ENCODE measurements at regions not wholly inside any gene's neighbourhood (a gene's known extent, or its start where the extent isn't known, plus 50 kb on each side); places are given as distances from the start of the nearest gene placed in this dataset.
A peak's percentile ranks its signal among the peaks of the same experiment; 100 is the strongest.

- no peak for DNase-seq (ENCODE audit: low read depth)
These were observed 643.8 kb upstream of the KIRREL3 start for GRCh38 chr11:127644366-127644765.

GRCh38 chr11:127643268-127644058, 642.9 kb upstream of the KIRREL3 start:
- DNase-seq (ENCODE audit: low read depth), result no peak

- DNase-seq (ENCODE audit: low read depth), result peak; percentile 66
These were observed 640.2 kb upstream of the KIRREL3 start for GRCh38 chr11:127640561-127641451.

- peak; percentile 49 for DNase-seq (ENCODE audit: low read depth)
These were observed 639.3 kb upstream of the KIRREL3 start for GRCh38 chr11:127639916-127640315.

- no peak for DNase-seq (ENCODE audit: low read depth)
These were observed 632.6 kb upstream of the KIRREL3 start for GRCh38 chr11:127632976-127633680.

GRCh38 chr11:127632546-127632945, 632.0 kb upstream of the KIRREL3 start:
- no peak for DNase-seq (ENCODE audit: low read depth)

- no peak for DNase-seq (ENCODE audit: low read depth)
These were observed 631.4 kb upstream of the KIRREL3 start for GRCh38 chr11:127631974-127632373.

GRCh38 chr11:127629200-127629599, 628.6 kb upstream of the KIRREL3 start:
- DNase-seq (ENCODE audit: low read depth), result no peak

GRCh38 chr11:127628458-127628785, 627.9 kb upstream of the KIRREL3 start:
- DNase-seq (ENCODE audit: low read depth), result no peak

GRCh38 chr11:127627629-127628457, 627.3 kb upstream of the KIRREL3 start:
- DNase-seq (ENCODE audit: low read depth), result peak; percentile 70

- DNase-seq (ENCODE audit: low read depth), result no peak
These were observed 626.6 kb upstream of the KIRREL3 start for GRCh38 chr11:127627204-127627603.

- no peak for DNase-seq (ENCODE audit: low read depth)
These were observed 624.8 kb upstream of the KIRREL3 start for GRCh38 chr11:127625402-127625801.

GRCh38 chr11:127624306-127624856, 623.8 kb upstream of the KIRREL3 start:
- no peak for DNase-seq (ENCODE audit: low read depth)

- no peak for DNase-seq (ENCODE audit: low read depth)
These were observed 622.1 kb upstream of the KIRREL3 start for GRCh38 chr11:127622686-127623085.

- peak; percentile 32 for DNase-seq (ENCODE audit: low read depth)
These were observed 620.1 kb upstream of the KIRREL3 start for GRCh38 chr11:127620671-127621070.

GRCh38 chr11:127619946-127620345, 619.4 kb upstream of the KIRREL3 start:
- DNase-seq (ENCODE audit: low read depth), result no peak

- no peak for DNase-seq (ENCODE audit: low read depth)
These were observed 618.2 kb upstream of the KIRREL3 start for GRCh38 chr11:127618721-127619120.

- DNase-seq (ENCODE audit: low read depth), result no peak
These were observed 615.6 kb upstream of the KIRREL3 start for GRCh38 chr11:127616158-127616557.

- no peak for DNase-seq (ENCODE audit: low read depth)
These were observed 612.0 kb upstream of the KIRREL3 start for GRCh38 chr11:127612607-127613006.

- DNase-seq (ENCODE audit: low read depth), result no peak
These were observed 608.6 kb upstream of the KIRREL3 start for GRCh38 chr11:127609025-127609773.

Data from Daoy (cell line).